ENCODE measurements at regions not wholly inside any gene's neighbourhood (a gene's known extent, or its start where the extent isn't known, plus 50 kb on each side); places are given as distances from the start of the nearest gene placed in this dataset.
A peak's percentile ranks its signal among the peaks of the same experiment; 100 is the strongest.

GRCh38 chr3:116767726-116768125 lies 58.1 kb downstream of the TUSC7 start:
- no peak for ATAC-seq

GRCh38 chr3:116770815-116771450 lies 61.4 kb downstream of the TUSC7 start:
- ATAC-seq, result peak; percentile 67

- no peak for ATAC-seq
Measured at GRCh38 chr3:116776880-116777785, 67.6 kb downstream of the TUSC7 start.

GRCh38 chr3:116785226-116785625 lies 75.6 kb downstream of the TUSC7 start:
- ATAC-seq, result no peak

- ATAC-seq, result no peak
Measured at GRCh38 chr3:116802651-116803050, 93.1 kb downstream of the TUSC7 start.

- no peak for ATAC-seq
Measured at GRCh38 chr3:116806351-116806750, 96.8 kb downstream of the TUSC7 start.

- ATAC-seq, result no peak
Measured at GRCh38 chr3:116808725-116809124, 99.1 kb downstream of the TUSC7 start.

DNA sequence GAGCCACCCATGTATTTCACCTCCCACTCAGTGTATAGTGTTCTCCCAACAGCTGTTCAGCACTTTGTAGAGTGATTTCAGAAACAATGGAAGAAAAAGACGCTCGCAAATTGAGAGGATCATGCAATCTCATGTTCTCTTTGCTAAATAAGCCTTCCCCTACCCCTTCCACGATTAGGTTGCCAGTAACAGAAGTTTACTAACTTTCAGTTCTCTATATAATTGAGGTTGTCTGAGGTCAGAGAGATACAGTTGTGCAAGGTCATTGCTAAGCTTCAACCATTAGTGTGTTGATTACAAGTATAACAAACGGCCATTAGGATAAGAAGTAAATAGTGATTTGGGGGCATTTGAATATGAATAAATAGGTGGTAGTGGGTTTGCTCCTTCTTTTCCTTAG lies 99.6 kb downstream of the TUSC7 start:
- ATAC-seq, result no peak

DNA sequence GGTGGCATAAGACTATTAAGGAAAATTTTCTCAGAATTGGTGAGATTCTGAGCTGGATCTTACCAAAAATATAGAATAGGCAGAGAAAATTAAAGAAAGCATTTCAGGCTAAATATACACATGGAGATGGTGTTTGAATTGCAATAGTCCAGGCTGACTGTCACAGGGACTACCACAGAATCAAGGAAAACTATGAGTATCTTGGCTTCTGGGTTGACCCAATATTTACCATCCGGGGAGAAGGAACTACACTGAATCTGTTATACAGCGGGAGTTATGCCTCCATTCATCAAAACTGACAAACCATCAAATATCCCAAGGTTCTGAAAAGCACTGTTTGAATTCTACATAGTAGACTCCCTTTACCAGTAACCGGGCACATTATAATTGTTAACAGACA lies 102.2 kb downstream of the TUSC7 start:
- ATAC-seq, result no peak

DNA sequence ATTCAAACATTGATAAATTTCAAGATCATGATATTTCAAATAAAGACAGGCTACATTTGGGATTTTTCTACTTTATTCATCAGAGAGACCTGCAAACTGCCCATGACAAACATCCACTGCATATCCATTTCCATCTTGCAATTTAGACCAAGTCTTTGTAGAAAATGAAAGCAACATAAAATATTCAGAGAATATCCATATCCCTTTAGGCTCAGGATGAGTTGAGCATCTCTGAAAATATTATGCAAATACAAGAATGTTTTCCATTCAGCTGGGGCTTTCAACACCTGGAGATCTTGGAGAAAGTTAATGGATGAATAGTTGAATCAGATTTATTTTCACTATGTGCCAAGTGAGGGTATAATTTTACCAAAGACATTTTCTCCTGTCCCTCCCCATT lies 103.4 kb downstream of the TUSC7 start:
- ATAC-seq, result no peak

DNA sequence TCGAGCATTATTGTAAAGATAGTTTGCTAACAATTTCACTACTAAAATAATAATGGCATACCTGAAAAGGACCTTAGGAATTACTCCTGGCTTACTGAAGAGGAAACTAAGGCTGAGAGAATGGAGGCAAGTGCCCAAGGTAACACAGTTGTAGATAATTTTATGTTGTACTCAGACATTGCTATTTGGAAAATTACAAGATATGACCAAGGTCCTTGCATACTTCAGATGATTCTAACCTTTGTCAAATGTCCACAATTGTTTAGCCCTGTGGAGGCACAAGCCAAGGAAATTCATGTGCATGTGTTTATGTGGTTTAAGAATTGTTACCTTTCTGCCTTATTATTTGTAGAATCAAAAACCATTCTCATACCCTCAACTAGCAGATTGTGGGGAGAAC lies 105.7 kb downstream of the TUSC7 start:
- ATAC-seq, result no peak

DNA sequence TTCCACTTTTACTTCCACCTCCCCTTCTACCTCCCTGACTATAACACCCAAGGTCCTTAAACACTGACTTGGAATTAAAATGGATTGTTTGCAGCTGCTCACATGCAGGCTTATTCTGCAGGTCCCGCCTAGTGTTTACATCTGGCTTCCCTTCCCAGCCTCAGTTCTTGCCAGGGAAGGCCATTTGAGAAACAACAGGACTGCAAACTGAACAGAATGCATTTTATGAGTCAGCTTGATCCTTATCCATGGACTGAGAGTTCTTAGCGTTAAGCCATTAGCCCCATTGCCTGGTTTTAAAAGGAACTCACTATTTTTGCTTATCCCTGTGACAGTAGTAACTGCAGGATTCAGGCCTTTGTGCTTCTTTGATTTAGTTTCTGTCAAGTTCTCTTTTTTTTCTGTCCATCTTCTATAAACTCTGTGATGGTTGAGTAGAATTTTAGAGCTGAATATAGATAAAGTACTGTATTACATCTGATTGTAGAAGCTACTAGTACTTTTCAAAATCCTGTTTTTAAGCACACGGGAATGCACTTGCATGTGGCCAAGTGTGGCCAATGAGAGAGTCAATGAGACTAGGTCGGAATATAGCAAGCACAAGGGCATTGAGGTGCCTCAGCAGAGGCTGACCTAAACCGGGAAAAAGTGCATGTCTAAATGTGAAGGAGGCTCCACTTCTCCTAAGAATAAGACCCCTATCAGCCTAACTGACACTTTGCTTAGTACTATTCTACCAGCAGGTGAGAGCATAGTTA lies 106.4 kb downstream of the TUSC7 start:
- no peak for ATAC-seq

DNA sequence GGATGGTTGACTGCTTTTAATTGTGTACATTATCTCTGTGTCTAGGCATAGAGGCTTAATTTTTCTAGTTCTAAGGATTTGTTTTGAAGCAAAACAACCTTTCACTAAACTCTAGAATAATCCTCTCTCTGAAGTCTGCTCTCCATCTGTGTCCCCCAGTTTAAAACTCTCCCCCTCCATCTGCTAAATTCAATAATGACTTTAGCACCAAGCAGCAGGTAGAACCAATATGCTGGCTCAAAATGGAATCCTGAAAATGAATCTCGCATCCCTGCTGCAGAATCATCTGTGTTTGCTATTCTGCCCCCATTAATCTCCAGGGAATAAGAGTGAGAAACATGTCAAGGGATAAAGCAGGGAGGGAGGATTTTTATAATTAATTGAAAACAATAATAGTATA lies 111.8 kb downstream of the TUSC7 start:
- no peak for ATAC-seq

DNA sequence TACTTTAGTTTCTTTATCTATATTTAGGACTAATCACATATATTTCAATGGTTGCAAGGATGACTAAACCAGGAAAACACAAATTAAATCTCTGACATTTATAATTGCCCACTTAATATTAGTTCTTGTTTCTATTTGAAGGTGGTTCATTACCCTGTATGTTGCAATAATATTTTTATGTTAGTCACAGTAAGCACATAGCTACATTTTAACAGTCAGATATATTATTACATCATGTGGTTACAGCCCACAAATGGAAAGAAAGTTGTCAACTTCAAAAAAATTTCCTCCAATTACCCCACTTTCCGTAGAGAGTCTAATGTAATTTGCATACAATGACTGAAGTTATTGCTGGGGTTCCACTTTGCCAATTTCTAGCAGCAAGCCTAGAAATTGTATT lies 114.6 kb downstream of the TUSC7 start:
- ATAC-seq, result no peak

- no peak for ATAC-seq
Measured at GRCh38 chr3:116833202-116833601, 123.6 kb downstream of the TUSC7 start.

- no peak for ATAC-seq
Measured at GRCh38 chr3:116834816-116835215, 125.2 kb downstream of the TUSC7 start.

DNA sequence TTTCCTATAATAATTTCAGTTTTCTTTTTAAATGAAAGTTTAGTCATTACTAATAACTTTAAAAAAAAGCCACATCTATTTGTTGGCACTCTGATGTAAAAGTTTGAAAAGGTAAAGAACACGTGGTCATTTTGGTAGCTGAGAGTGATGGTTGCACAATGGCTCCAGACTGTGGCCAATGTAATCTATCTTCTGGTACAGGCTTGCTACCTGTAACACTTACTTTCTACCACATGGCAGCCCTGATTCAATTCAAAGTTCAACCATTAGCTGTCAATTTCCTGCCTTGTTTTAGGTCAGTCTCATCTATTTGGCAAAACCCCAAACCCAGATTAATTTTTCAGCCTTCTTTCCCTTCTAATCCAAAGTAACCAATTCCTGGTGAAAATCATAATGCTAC lies 126.1 kb downstream of the TUSC7 start:
- ATAC-seq, result no peak

GRCh38 chr3:116836286-116836685 lies 126.7 kb downstream of the TUSC7 start:
- no peak for ATAC-seq

DNA sequence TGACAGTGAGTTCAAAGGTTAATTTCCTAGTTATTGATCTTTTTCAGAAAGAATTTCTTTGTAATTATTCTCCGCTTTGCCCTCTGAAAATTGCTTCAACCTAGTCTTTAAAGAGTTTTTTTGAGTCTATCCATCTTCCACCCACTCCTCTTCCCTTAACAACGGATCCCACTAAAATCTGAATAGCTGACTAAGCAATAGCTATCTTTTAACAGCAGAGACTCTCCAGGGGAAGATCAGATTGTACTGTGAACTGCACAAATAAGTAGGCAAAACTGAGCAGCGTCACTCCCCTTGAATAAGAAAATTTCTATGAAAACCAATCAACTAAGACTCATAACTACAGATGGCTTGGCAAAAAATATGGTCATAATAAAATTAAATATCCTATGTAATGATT lies 127.9 kb downstream of the TUSC7 start:
- ATAC-seq, result no peak

- no peak for ATAC-seq
Measured at GRCh38 chr3:116841003-116841735, 131.6 kb downstream of the TUSC7 start.

GRCh38 chr3:116842254-116842957 lies 132.8 kb downstream of the TUSC7 start:
- ATAC-seq, result no peak

GRCh38 chr3:116848248-116848829 lies 138.8 kb downstream of the TUSC7 start:
- no peak for ATAC-seq
